OCI-LY1 (cell line): ENCODE measurements at regions not wholly inside any gene's neighbourhood (a gene's known extent, or its start where the extent isn't known, plus 50 kb on each side); places are given as distances from the start of the nearest gene placed in this dataset.

ENCODE experiments used
- CTCF ChIP-seq: fragments of 200-600 bp; sonication (generic), shearing (Covaris generic); IDR thresholded peaks from 2 replicates; pipeline ENCODE4 v1.5.1; 2017; ENCODE audit warnings: mild to moderate bottlenecking, antibody characterized with exemption, low read length, moderate library complexity, mixed read lengths
- EZH2 ChIP-seq: fragments of 200-600 bp; sonication (generic), shearing (Covaris generic); IDR thresholded peaks from 2 replicates; pipeline ENCODE4 v1.8.0; 2017; ENCODE audit warnings: borderline replicate concordance, mixed run types, mild to moderate bottlenecking, antibody characterized with exemption, low read length, moderate library complexity, mixed read lengths

DNA sequence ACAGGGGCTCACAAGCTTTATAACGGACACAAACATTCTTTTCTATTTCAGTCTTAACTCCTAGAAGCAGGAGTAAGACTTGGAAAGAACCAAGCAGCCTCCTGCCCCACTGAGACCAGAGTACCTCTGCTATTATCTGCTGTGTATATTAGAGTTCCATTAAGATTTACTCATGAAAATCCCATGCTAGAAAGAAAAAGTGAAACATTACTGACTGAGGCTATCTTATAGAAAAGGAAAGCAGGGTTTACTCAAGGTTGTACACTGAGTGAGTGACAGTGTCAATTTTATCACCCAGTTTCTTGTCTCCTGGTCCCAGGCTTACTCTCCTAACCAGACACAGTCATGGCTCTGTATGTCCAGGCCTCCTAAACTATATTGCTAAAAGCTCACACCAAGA lies 97.9 kb upstream of the SOX2 start:
- TF ChIP-seq CTCF (no peak), EZH2 (no peak)
